ENCODE measurements at regions not wholly inside any gene's neighbourhood (a gene's known extent, or its start where the extent isn't known, plus 50 kb on each side); places are given as distances from the start of the nearest gene placed in this dataset.

DNA sequence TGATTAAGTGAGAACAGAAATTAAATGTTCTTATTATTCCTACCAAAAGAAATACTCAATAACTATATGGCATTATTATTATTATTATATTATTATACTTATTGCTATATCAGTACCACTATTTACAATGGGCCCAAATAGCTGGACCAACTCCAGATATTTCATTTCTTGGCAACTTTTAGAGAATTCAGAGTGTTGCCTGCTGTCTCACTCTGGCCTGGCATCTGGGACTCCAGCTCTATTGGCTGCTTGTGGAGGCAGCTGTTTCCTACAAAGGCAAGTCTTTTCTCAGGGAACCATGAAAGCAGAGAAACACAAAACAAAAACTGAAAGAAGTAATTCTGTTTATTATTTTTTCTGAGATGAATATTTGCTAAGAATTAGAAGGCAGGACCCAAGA lies 105.1 kb upstream of the SORCS1 start:
- H3K27ac ChIP-seq = no peak overlapping the region
- no peak overlapping the region for H3K4me3 ChIP-seq (IDR thresholded peaks at IDR 0.05; ENCODE audit: insufficient read depth, low read depth, low read length)
- no peaks in the 10 kb centered on the region for H3K4me1 ChIP-seq (ENCODE audit: low read depth, poor library complexity, severe bottlenecking)
- no peak overlapping the region for H3K4me2 ChIP-seq
- H3K79me2 ChIP-seq (ENCODE audit: insufficient read depth, low read depth) = no peaks in the 10 kb centered on the region
- no peak overlapping the region for H3K9ac ChIP-seq
- no peaks in the 10 kb centered on the region for H4K20me1 ChIP-seq (ENCODE audit: insufficient read depth)
- H3K36me3 ChIP-seq (ENCODE audit: insufficient read depth) = no peaks in the 10 kb centered on the region
- TF ChIP-seq, protein P1, sequence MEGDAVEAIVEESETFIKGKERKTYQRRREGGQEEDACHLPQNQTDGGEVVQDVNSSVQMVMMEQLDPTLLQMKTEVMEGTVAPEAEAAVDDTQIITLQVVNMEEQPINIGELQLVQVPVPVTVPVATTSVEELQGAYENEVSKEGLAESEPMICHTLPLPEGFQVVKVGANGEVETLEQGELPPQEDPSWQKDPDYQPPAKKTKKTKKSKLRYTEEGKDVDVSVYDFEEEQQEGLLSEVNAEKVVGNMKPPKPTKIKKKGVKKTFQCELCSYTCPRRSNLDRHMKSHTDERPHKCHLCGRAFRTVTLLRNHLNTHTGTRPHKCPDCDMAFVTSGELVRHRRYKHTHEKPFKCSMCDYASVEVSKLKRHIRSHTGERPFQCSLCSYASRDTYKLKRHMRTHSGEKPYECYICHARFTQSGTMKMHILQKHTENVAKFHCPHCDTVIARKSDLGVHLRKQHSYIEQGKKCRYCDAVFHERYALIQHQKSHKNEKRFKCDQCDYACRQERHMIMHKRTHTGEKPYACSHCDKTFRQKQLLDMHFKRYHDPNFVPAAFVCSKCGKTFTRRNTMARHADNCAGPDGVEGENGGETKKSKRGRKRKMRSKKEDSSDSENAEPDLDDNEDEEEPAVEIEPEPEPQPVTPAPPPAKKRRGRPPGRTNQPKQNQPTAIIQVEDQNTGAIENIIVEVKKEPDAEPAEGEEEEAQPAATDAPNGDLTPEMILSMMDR (conservative IDR thresholded peaks at IDR 0.05; ENCODE audit: low read depth, low read length) = no peak
- no peak overlapping the region for H2AFZ ChIP-seq (ENCODE audit: low read depth)
- no peaks in the 10 kb centered on the region for H3K27me3 ChIP-seq (ENCODE audit: insufficient read depth, low read depth)

DNA sequence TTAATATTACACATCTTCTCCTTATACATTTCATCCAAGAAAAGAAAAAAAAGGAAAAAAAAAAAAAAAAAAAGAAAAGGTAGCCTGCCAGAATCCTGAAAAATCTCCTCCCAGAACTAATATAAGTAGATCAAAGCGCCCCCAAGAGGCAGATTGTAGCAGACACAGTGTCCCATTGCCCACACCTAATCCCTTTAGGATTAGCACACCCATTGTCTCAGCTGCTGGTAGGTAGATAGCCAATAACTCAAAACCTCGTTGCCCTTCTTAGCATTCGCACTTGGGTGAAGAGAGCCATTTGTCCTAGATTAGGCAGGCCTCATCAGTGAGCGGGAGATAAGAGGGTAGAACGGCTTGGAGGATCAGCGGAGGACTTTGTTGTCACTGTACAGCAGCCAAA lies 100.2 kb upstream of the SORCS1 start:
- H3K4me3 ChIP-seq (IDR thresholded peaks at IDR 0.05; ENCODE audit: insufficient read depth, low read depth, low read length) = no peak overlapping the region
- H4K20me1 ChIP-seq (ENCODE audit: insufficient read depth) = no peaks in the 10 kb centered on the region
- H3K79me2 ChIP-seq (ENCODE audit: insufficient read depth, low read depth) = no peaks in the 10 kb centered on the region
- no peak overlapping the region for H3K9ac ChIP-seq
- TF ChIP-seq, protein P1 (conservative IDR thresholded peaks at IDR 0.05; ENCODE audit: low read depth, low read length) = no peak
- no peaks in the 10 kb centered on the region for H3K36me3 ChIP-seq (ENCODE audit: insufficient read depth)
- H2AFZ ChIP-seq (ENCODE audit: low read depth) = no peak overlapping the region
- H3K27me3 ChIP-seq (ENCODE audit: insufficient read depth, low read depth) = no peaks in the 10 kb centered on the region
- no peaks in the 10 kb centered on the region for H3K4me1 ChIP-seq (ENCODE audit: low read depth, poor library complexity, severe bottlenecking)
- no peak overlapping the region for H3K4me2 ChIP-seq
- no peak overlapping the region for H3K27ac ChIP-seq

DNA sequence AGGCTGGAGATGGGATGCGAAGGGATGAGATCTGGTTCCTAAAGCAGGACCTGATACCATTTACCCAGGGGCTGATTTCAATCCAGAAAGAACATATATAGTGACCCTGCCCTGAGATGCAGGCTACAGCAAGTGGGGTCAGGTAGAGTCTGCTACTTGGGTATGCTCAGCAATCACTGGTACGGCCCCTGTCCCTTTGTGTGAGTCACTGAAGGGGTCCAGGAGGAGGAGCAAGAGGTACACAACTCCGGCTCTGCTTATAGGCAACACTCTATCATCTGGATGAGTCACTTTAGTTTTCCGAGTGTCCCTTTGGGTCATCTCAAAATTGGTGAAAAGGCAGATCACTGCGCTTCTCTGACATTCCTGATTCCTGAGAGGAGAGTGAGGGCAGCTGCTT lies 79.6 kb upstream of the SORCS1 start:
- Histone ChIP-seq H2AFZ (ENCODE audit: low read depth) (no peak overlapping the region), H3K4me3 (IDR thresholded peaks at IDR 0.05; ENCODE audit: insufficient read depth, low read depth, low read length) (no peak overlapping the region), H3K79me2 (ENCODE audit: insufficient read depth, low read depth) (no peaks in the 10 kb centered on the region), H3K9ac (no peak overlapping the region), H3K4me2 (no peak overlapping the region), H3K36me3 (ENCODE audit: insufficient read depth) (no peaks in the 10 kb centered on the region), H4K20me1 (ENCODE audit: insufficient read depth) (no peaks in the 10 kb centered on the region), H3K4me1 (ENCODE audit: low read depth, poor library complexity, severe bottlenecking) (no peaks in the 10 kb centered on the region), H3K27me3 (ENCODE audit: insufficient read depth, low read depth) (no peaks in the 10 kb centered on the region), H3K27ac (no peak overlapping the region)
- TF ChIP-seq, protein P1 (conservative IDR thresholded peaks at IDR 0.05; ENCODE audit: low read depth, low read length) = no peak

DNA sequence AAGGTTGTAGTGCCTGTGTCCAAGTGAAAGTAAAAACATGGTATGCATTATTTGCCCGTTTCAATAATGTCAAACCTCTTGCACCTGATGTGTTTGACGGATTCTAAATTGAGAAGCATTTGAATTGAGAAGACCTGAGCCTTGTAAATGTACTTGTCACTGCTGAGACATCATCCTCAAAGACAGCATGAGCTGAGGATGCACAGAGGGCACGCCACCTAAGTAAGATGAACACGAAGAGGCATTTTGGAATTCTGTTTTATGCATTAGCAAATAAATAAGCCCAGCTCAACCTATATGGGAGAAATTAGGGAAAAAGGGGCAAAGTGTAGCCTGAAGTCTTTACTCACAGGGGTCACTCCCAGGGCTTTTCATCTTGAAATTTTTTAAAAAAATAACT lies 73.8 kb upstream of the SORCS1 start:
- Histone ChIP-seq H4K20me1 (ENCODE audit: insufficient read depth) (no peaks in the 10 kb centered on the region), H3K4me1 (ENCODE audit: low read depth, poor library complexity, severe bottlenecking) (no peaks in the 10 kb centered on the region), H3K4me2 (no peak overlapping the region), H3K27ac (no peak overlapping the region), H3K79me2 (ENCODE audit: insufficient read depth, low read depth) (no peaks in the 10 kb centered on the region), H3K9ac (no peak overlapping the region), H3K36me3 (ENCODE audit: insufficient read depth) (no peaks in the 10 kb centered on the region), H3K27me3 (ENCODE audit: insufficient read depth, low read depth) (no peaks in the 10 kb centered on the region), H2AFZ (ENCODE audit: low read depth) (no peak overlapping the region), H3K4me3 (IDR thresholded peaks at IDR 0.05; ENCODE audit: insufficient read depth, low read depth, low read length) (no peak overlapping the region)
- TF ChIP-seq, protein P1 (conservative IDR thresholded peaks at IDR 0.05; ENCODE audit: low read depth, low read length) = no peak

DNA sequence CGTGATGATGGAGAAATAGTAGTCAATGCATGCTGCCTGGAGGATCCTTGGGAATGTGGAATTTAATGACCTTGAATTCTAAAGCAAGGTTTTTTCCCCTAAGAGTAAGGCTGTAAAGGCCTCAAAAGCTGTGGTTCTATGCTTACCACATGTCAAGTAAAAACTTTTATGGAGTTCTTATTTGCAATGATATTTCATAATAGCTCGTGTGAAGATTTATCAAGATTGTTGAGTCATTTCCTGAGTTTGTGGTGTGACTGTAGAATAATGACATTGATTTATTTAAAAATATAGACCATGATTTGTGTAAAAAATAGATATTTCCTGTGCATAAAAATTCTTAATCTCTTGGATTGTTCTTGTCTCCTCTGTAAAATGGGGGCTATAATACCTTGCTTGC lies 67.5 kb upstream of the SORCS1 start:
- Histone ChIP-seq H3K4me3 (IDR thresholded peaks at IDR 0.05; ENCODE audit: insufficient read depth, low read depth, low read length) (no peak overlapping the region), H3K27me3 (ENCODE audit: insufficient read depth, low read depth) (no peaks in the 10 kb centered on the region), H3K4me1 (ENCODE audit: low read depth, poor library complexity, severe bottlenecking) (no peaks in the 10 kb centered on the region), H3K27ac (no peak overlapping the region), H3K79me2 (ENCODE audit: insufficient read depth, low read depth) (no peaks in the 10 kb centered on the region), H3K4me2 (no peak overlapping the region), H2AFZ (ENCODE audit: low read depth) (no peak overlapping the region), H3K36me3 (ENCODE audit: insufficient read depth) (no peaks in the 10 kb centered on the region), H3K9ac (no peak overlapping the region), H4K20me1 (ENCODE audit: insufficient read depth) (no peaks in the 10 kb centered on the region)
- TF ChIP-seq, protein P1 (conservative IDR thresholded peaks at IDR 0.05; ENCODE audit: low read depth, low read length) = no peak

Measured in KMS-11 (cell line).